ENCODE measurements at regions not wholly inside any gene's neighbourhood (a gene's known extent, or its start where the extent isn't known, plus 50 kb on each side); places are given as distances from the start of the nearest gene placed in this dataset.

- Histone ChIP-seq H3K79me1 (ENCODE audit: insufficient read depth, low read depth, low read length, poor library complexity, severe bottlenecking) (no peaks in the 10 kb centered on the region), H4K5ac (ENCODE audit: insufficient read length, low read depth, low read length) (no peak overlapping the region), H3K9ac (ENCODE audit: extremely low read depth, insufficient read length, low read length) (no peak overlapping the region), H3K18ac (ENCODE audit: insufficient read length, low read depth, low read length) (no peak overlapping the region), H2AFZ (ENCODE audit: low read length) (no peak overlapping the region), H3K27me3 (ENCODE audit: insufficient read depth, low read length) (no peaks in the 10 kb centered on the region), H4K8ac (replicated peaks; ENCODE audit: insufficient read length, low read depth, low read length) (no peak overlapping the region), H2BK12ac (ENCODE audit: insufficient read length, low read depth, low read length) (no peak overlapping the region), H3K9me3 (ENCODE audit: control insufficient read depth, low read depth, low read length) (no peaks in the 10 kb centered on the region), H4K20me1 (ENCODE audit: control insufficient read depth, insufficient read depth, insufficient read length) (no peaks in the 10 kb centered on the region), H4K91ac (ENCODE audit: insufficient read length, low read depth, low read length) (no peak overlapping the region), H3K23me2 (ENCODE audit: insufficient read length, low read depth, low read length, poor library complexity, severe bottlenecking) (no peaks in the 10 kb centered on the region), H3K27ac (ENCODE audit: insufficient read length, low read depth, low read length) (no peak overlapping the region), H3K4me1 (ENCODE audit: insufficient read depth, low read length) (no peaks in the 10 kb centered on the region), H3K79me2 (ENCODE audit: insufficient read depth, low read length) (no peaks in the 10 kb centered on the region), H3K23ac (ENCODE audit: insufficient read length, low read depth, low read length) (no peak overlapping the region), H3K4ac (ENCODE audit: low read depth, low read length) (no peak overlapping the region), H2BK15ac (ENCODE audit: low read depth, low read length) (no peak overlapping the region), H3K56ac (ENCODE audit: insufficient read length, low read depth, low read length) (no peak overlapping the region), H3T11ph (ENCODE audit: low read length) (no peak overlapping the region), H3K4me2 (ENCODE audit: insufficient read depth, insufficient read length, low read length) (no peak overlapping the region), H2BK120ac (ENCODE audit: low read depth, low read length, poor library complexity, severe bottlenecking) (no peak overlapping the region), H2BK20ac (ENCODE audit: low read depth, low read length, poor library complexity, severe bottlenecking) (no peak overlapping the region), H2BK5ac (ENCODE audit: insufficient read length, low read length) (no peak overlapping the region), H2AK5ac (ENCODE audit: insufficient read length, low read length) (no peak overlapping the region), H3K14ac (ENCODE audit: insufficient read depth, low read length) (no peak overlapping the region)
- no peak for DNase-seq
- Mint-ChIP-seq H3K9me3 (peaks cover 18 to 31% of the 10 kb centered on the region in 2 experiments), H3K4me3 (no peak overlapping the region), H3K27ac (no peak overlapping the region), H3K4me1 (peaks cover 5 to 6% of the 10 kb centered on the region in 2 experiments), H3K27me3 (ENCODE audit: low read depth) (no peaks in the 10 kb centered on the region), H3K36me3 (ENCODE audit: insufficient read depth in 1 of 3, low read depth in 3 of 3) (peaks cover 10 to 41% (median 10%) of the 10 kb centered on the region in 3 experiments)
- TF ChIP-seq CTCF (conservative IDR thresholded peaks at IDR 0.05): no peak
These were observed 561.7 kb downstream of the DIAPH3 start for GRCh38 chr13:59601993-59602392.
